KOPT-K1 (cell line): ENCODE measurements at regions not wholly inside any gene's neighbourhood (a gene's known extent, or its start where the extent isn't known, plus 50 kb on each side); places are given as distances from the start of the nearest gene placed in this dataset.

Experiments
- H3K27ac ChIP-seq: fragments of 200-600 bp; sonication (generic); 2 replicates; pipeline ENCODE4 v1.5.1; 2016; ENCODE audit warnings: antibody characterized with exemption, mild to moderate bottlenecking, low read depth, low read length; ENCODE audit not compliant: poor library complexity, severe bottlenecking
- H3K36me3 ChIP-seq: fragments of 200-600 bp; sonication (generic); 2 replicates; pipeline ENCODE4 v1.5.1; 2017; ENCODE audit warnings: antibody characterized with exemption, mild to moderate bottlenecking, low read length, moderate library complexity; ENCODE audit not compliant: insufficient read depth
- H3K9me3 ChIP-seq: fragments of 200-600 bp; sonication (generic); 2 replicates; pipeline ENCODE4 v1.5.1; 2017; ENCODE audit warnings: antibody characterized with exemption, low read length, mild to moderate bottlenecking; ENCODE audit not compliant: insufficient read depth, poor library complexity, severe bottlenecking

- peaks cover under 1% of the 10 kb centered on the region for H3K9me3 ChIP-seq
- no peak overlapping the region for H3K27ac ChIP-seq
- no peaks in the 10 kb centered on the region for H3K36me3 ChIP-seq
These were observed 538.7 kb upstream of the TMEM132C start for GRCh38 chr12:127728285-127728684.

- Histone ChIP-seq H3K36me3 (no peaks in the 10 kb centered on the region), H3K27ac (no peak overlapping the region), H3K9me3 (peaks cover 5% of the 10 kb centered on the region)
These were observed 538.2 kb upstream of the TMEM132C start for GRCh38 chr12:127728729-127729128.

GRCh38 chr12:127729381-127729780 lies 537.6 kb upstream of the TMEM132C start:
- Histone ChIP-seq H3K9me3 (peaks cover 5% of the 10 kb centered on the region), H3K36me3 (no peaks in the 10 kb centered on the region), H3K27ac (no peak overlapping the region)

GRCh38 chr12:127731657-127732056 lies 535.3 kb upstream of the TMEM132C start:
- peaks cover 10% of the 10 kb centered on the region for H3K9me3 ChIP-seq
- H3K36me3 ChIP-seq = no peaks in the 10 kb centered on the region
- no peak overlapping the region for H3K27ac ChIP-seq

- H3K36me3 ChIP-seq = no peaks in the 10 kb centered on the region
- no peak overlapping the region for H3K27ac ChIP-seq
- no peaks in the 10 kb centered on the region for H3K9me3 ChIP-seq
These were observed 524.7 kb upstream of the TMEM132C start for GRCh38 chr12:127742231-127742630.

GRCh38 chr12:127745469-127746212 lies 521.3 kb upstream of the TMEM132C start:
- Histone ChIP-seq H3K9me3 (no peaks in the 10 kb centered on the region), H3K27ac (no peak overlapping the region), H3K36me3 (no peaks in the 10 kb centered on the region)

- Histone ChIP-seq H3K27ac (no peak overlapping the region), H3K36me3 (no peaks in the 10 kb centered on the region), H3K9me3 (no peaks in the 10 kb centered on the region)
These were observed 517.6 kb upstream of the TMEM132C start for GRCh38 chr12:127749416-127749815.

GRCh38 chr12:127750076-127750840 lies 516.7 kb upstream of the TMEM132C start:
- H3K36me3 ChIP-seq = no peaks in the 10 kb centered on the region
- no peaks in the 10 kb centered on the region for H3K9me3 ChIP-seq
- no peak overlapping the region for H3K27ac ChIP-seq

GRCh38 chr12:127752802-127753201 lies 514.2 kb upstream of the TMEM132C start:
- Histone ChIP-seq H3K27ac (no peak overlapping the region), H3K36me3 (no peaks in the 10 kb centered on the region)

GRCh38 chr12:127760357-127760756 lies 506.6 kb upstream of the TMEM132C start:
- Histone ChIP-seq H3K36me3 (no peaks in the 10 kb centered on the region), H3K9me3 (peaks cover 6% of the 10 kb centered on the region), H3K27ac (no peak overlapping the region)

More at GRCh38 chr12:127752802-127753201, 514.2 kb upstream of the TMEM132C start:
- H3K9me3 ChIP-seq = no peaks in the 10 kb centered on the region

- H3K27ac ChIP-seq = no peak overlapping the region
- no peaks in the 10 kb centered on the region for H3K36me3 ChIP-seq
- peaks cover 6% of the 10 kb centered on the region for H3K9me3 ChIP-seq
These were observed 506.0 kb upstream of the TMEM132C start for GRCh38 chr12:127760996-127761395.

- H3K27ac ChIP-seq = no peak overlapping the region
- H3K9me3 ChIP-seq = peaks cover 6% of the 10 kb centered on the region
- no peaks in the 10 kb centered on the region for H3K36me3 ChIP-seq
These were observed 505.1 kb upstream of the TMEM132C start for GRCh38 chr12:127761880-127762279.

GRCh38 chr12:127767656-127768055 lies 499.3 kb upstream of the TMEM132C start:
- H3K27ac ChIP-seq = no peak overlapping the region
- H3K36me3 ChIP-seq = no peaks in the 10 kb centered on the region
- peaks cover 6% of the 10 kb centered on the region for H3K9me3 ChIP-seq

GRCh38 chr12:127770118-127770517 lies 496.9 kb upstream of the TMEM132C start:
- no peak overlapping the region for H3K27ac ChIP-seq
- no peaks in the 10 kb centered on the region for H3K36me3 ChIP-seq
- no peaks in the 10 kb centered on the region for H3K9me3 ChIP-seq

- no peaks in the 10 kb centered on the region for H3K9me3 ChIP-seq
- no peaks in the 10 kb centered on the region for H3K36me3 ChIP-seq
- no peak overlapping the region for H3K27ac ChIP-seq
These were observed 495.4 kb upstream of the TMEM132C start for GRCh38 chr12:127771546-127771945.

- H3K27ac ChIP-seq = no peak overlapping the region
- no peaks in the 10 kb centered on the region for H3K36me3 ChIP-seq
- H3K9me3 ChIP-seq = no peaks in the 10 kb centered on the region
These were observed 493.4 kb upstream of the TMEM132C start for GRCh38 chr12:127773520-127773919.
